WTC11 (cell line): ENCODE measurements at regions not wholly inside any gene's neighbourhood (a gene's known extent, or its start where the extent isn't known, plus 50 kb on each side); places are given as distances from the start of the nearest gene placed in this dataset.

Experiments used
- ATAC-seq: fragments of 200-7000 bp; cut with Tn5 transposase; 2 replicates; pipeline ENCODE4 v1.10.0; 2021; ENCODE audit warnings: mild to moderate bottlenecking, moderate library complexity
- CTCF ChIA-PET: fragments of 300-600 bp; sonication (Branson Sonifier 250); formaldehyde crosslinking; loops from one replicate; lab custom pipeline; 2021; ENCODE audit warnings: antibody characterized with exemption; lab: Charles Lee
- POLR2A ChIA-PET: fragments of 350-600 bp; sonication (Branson Sonifier 250); formaldehyde crosslinking; loops from one replicate; lab custom pipeline; 2021; ENCODE audit warnings: antibody characterized with exemption; lab: Charles Lee
- DNase-seq: peaks from one replicate; pipeline ENCODE4 v3.0.0; 2021; ENCODE audit warnings: low spot score
- H3K27ac Mint-ChIP-seq: 2 replicates; pipeline ENCODE4 v1.8.0; 2021; ENCODE audit warnings: mixed read lengths
- H3K27me3 Mint-ChIP-seq: 2 replicates; pipeline ENCODE4 v1.8.0; 2021; ENCODE audit warnings: low read depth, mild to moderate bottlenecking, moderate library complexity, mixed read lengths
- H3K36me3 Mint-ChIP-seq: 2 replicates; pipeline ENCODE4 v1.8.0; 2021; ENCODE audit warnings: mixed read lengths
- H3K4me1 Mint-ChIP-seq: 2 replicates; pipeline ENCODE4 v1.8.0; 2022; ENCODE audit warnings: mixed read lengths
- H3K4me3 Mint-ChIP-seq: 2 replicates; pipeline ENCODE4 v1.8.0; 2021; ENCODE audit warnings: mild to moderate bottlenecking, moderate library complexity, mixed read lengths
- H3K9me3 Mint-ChIP-seq: 2 replicates; pipeline ENCODE4 v1.8.0; 2021; ENCODE audit warnings: mixed read lengths
- ATF1 ChIP-seq: sonication (generic); formaldehyde crosslinking; IDR thresholded peaks from 2 replicates; pipeline ENCODE4 v1.8.1; 2023; ENCODE audit warnings: mild to moderate bottlenecking, moderate library complexity, missing genetic modification reagents
- E2F1 ChIP-seq: sonication (generic); formaldehyde crosslinking; IDR thresholded peaks from 2 replicates; pipeline ENCODE4 v1.8.0; 2022; ENCODE audit warnings: mild to moderate bottlenecking, missing genetic modification reagents
- E2F4 ChIP-seq: sonication (generic); formaldehyde crosslinking; IDR thresholded peaks from 2 replicates; pipeline ENCODE4 v1.8.1; 2022; ENCODE audit warnings: low read depth, mild to moderate bottlenecking, moderate library complexity, missing genetic modification reagents, borderline replicate concordance
- ERG ChIP-seq: fragments of 250-450 bp; sonication (Bioruptor Pico); IDR thresholded peaks from 2 replicates; pipeline ENCODE4 v1.8.0; 2021; ENCODE audit warnings: mild to moderate bottlenecking
- FOXK1 ChIP-seq: sonication (generic); formaldehyde crosslinking; IDR thresholded peaks from 2 replicates; pipeline ENCODE4 v1.8.0; 2022; ENCODE audit warnings: mild to moderate bottlenecking, moderate library complexity, missing genetic modification reagents
- JUN ChIP-seq: sonication (generic); formaldehyde crosslinking; IDR thresholded peaks from 2 replicates; pipeline ENCODE4 v1.8.0; 2023; ENCODE audit warnings: mild to moderate bottlenecking, missing genetic modification reagents
- MXD4 ChIP-seq: fragments of 250-450 bp; sonication (Bioruptor Pico); IDR thresholded peaks from 2 replicates; pipeline ENCODE4 v1.8.0; 2021; ENCODE audit warnings: mild to moderate bottlenecking, moderate library complexity, borderline replicate concordance
- NR1H2 ChIP-seq: sonication (generic); formaldehyde crosslinking; IDR thresholded peaks from 2 replicates; pipeline ENCODE4 v1.9.0; 2021; ENCODE audit warnings: mild to moderate bottlenecking, moderate library complexity, missing genetic modification reagents
- NR2C2 ChIP-seq: sonication (generic); formaldehyde crosslinking; IDR thresholded peaks from 2 replicates; pipeline ENCODE4 v1.8.0; 2022; ENCODE audit warnings: mild to moderate bottlenecking, missing genetic modification reagents
- RELA ChIP-seq: sonication (generic); formaldehyde crosslinking; IDR thresholded peaks from 2 replicates; pipeline ENCODE4 v1.8.1; 2022; ENCODE audit warnings: missing genetic modification reagents, mild to moderate bottlenecking, borderline replicate concordance
- SMAD3 ChIP-seq: sonication (generic); formaldehyde crosslinking; IDR thresholded peaks from 2 replicates; pipeline ENCODE4 v1.8.0; 2022; ENCODE audit warnings: missing genetic modification reagents, mild to moderate bottlenecking, borderline replicate concordance
- TP53 ChIP-seq: sonication (generic); formaldehyde crosslinking; IDR thresholded peaks from 2 replicates; pipeline ENCODE4 v1.8.1; 2023; ENCODE audit warnings: mild to moderate bottlenecking, missing genetic modification reagents
- ZNF232 ChIP-seq: sonication (generic); formaldehyde crosslinking; IDR thresholded peaks from 2 replicates; pipeline ENCODE4 v1.8.0; 2022; ENCODE audit warnings: mild to moderate bottlenecking, missing genetic modification reagents
- ZNF532 ChIP-seq: fragments of 250-450 bp; sonication (Bioruptor Pico); IDR thresholded peaks from 2 replicates; pipeline ENCODE4 v1.9.0; 2021; ENCODE audit warnings: mild to moderate bottlenecking, borderline replicate concordance
- ZSCAN18 ChIP-seq: fragments of 250-450 bp; sonication (Bioruptor Pico); IDR thresholded peaks from 2 replicates; pipeline ENCODE4 v2.1.2; 2022; ENCODE audit warnings: mild to moderate bottlenecking, moderate library complexity
- TF ChIP-seq, protein P1 (sequence below): sonication (generic); formaldehyde crosslinking; IDR thresholded peaks from 2 replicates; pipeline ENCODE4 v1.8.1; 2023; ENCODE audit warnings: mild to moderate bottlenecking, missing genetic modification reagents, moderate library complexity
- TF ChIP-seq, protein P2 (sequence below): sonication (generic); formaldehyde crosslinking; IDR thresholded peaks from 2 replicates; pipeline ENCODE4 v1.8.1; 2022; ENCODE audit warnings: missing genetic modification reagents, borderline replicate concordance

- Mint-ChIP-seq H3K36me3 (no peaks in the 10 kb centered on the region), H3K4me3 (no peak overlapping the region), H3K27me3 (no peaks in the 10 kb centered on the region), H3K27ac (no peak overlapping the region), H3K9me3 (no peaks in the 10 kb centered on the region), H3K4me1 (no peaks in the 10 kb centered on the region)
- ChIA-PET POLR2A (no interaction called here), CTCF (no interaction called here)
- TF ChIP-seq JUN (CRISPR knock-in tag) (no peak), ATF1 (CRISPR knock-in tag) (no peak), ZNF232 (CRISPR knock-in tag) (no peak), ZNF532 (CRISPR knock-in tag) (no peak)
- TF ChIP-seq, protein P1, sequence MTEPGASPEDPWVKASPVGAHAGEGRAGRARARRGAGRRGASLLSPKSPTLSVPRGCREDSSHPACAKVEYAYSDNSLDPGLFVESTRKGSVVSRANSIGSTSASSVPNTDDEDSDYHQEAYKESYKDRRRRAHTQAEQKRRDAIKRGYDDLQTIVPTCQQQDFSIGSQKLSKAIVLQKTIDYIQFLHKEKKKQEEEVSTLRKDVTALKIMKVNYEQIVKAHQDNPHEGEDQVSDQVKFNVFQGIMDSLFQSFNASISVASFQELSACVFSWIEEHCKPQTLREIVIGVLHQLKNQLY (CRISPR knock-in tag) = no peak
- DNase-seq (no peak), ATAC-seq (no peak)
These were observed 624.0 kb downstream of the MID1IP1 start for GRCh38 chrX:39425124-39425806.

GRCh38 chrX:39426101-39426500 lies 624.8 kb downstream of the MID1IP1 start:
- H3K27ac Mint-ChIP-seq = no peak overlapping the region
- TF ChIP-seq, protein P2, sequence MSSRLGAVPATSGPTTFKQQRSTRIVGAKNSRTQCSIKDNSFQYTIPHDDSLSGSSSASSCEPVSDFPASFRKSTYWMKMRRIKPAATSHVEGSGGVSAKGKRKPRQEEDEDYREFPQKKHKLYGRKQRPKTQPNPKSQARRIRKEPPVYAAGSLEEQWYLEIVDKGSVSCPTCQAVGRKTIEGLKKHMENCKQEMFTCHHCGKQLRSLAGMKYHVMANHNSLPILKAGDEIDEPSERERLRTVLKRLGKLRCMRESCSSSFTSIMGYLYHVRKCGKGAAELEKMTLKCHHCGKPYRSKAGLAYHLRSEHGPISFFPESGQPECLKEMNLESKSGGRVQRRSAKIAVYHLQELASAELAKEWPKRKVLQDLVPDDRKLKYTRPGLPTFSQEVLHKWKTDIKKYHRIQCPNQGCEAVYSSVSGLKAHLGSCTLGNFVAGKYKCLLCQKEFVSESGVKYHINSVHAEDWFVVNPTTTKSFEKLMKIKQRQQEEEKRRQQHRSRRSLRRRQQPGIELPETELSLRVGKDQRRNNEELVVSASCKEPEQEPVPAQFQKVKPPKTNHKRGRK (CRISPR knock-in tag) = no peak
- TF ChIP-seq E2F4 (CRISPR knock-in tag) = no peak
- TF ChIP-seq NR1H2 (CRISPR knock-in tag) = no peak
- no peak for TF ChIP-seq NR2C2 (CRISPR knock-in tag)
- no peak for TF ChIP-seq TP53 (CRISPR knock-in tag)
- TF ChIP-seq ZSCAN18 (CRISPR knock-in tag) = no peak
- TF ChIP-seq RELA = no peak
- TF ChIP-seq MXD4 (CRISPR knock-in tag) = no peak
- no peak for TF ChIP-seq FOXK1
- TF ChIP-seq ERG (CRISPR knock-in tag) = no peak
- TF ChIP-seq ZNF532 (CRISPR knock-in tag) = no peak
- TF ChIP-seq E2F1 (CRISPR knock-in tag) = no peak
- no peak for TF ChIP-seq SMAD3 (CRISPR knock-in tag)

More at GRCh38 chrX:39426101-39426500, 624.8 kb downstream of the MID1IP1 start:
- Mint-ChIP-seq H3K9me3 (no peaks in the 10 kb centered on the region), H3K4me3 (no peak overlapping the region), H3K27me3 (no peaks in the 10 kb centered on the region), H3K4me1 (no peaks in the 10 kb centered on the region), H3K36me3 (no peaks in the 10 kb centered on the region)
- no peak for ATAC-seq
- ChIA-PET CTCF (no interaction called here), POLR2A (no interaction called here)
- DNase-seq = no peak
